GM21390 (cell line): ENCODE measurements at regions not wholly inside any gene's neighbourhood (a gene's known extent, or its start where the extent isn't known, plus 50 kb on each side); places are given as distances from the start of the nearest gene placed in this dataset.

Source experiments
- ATAC-seq: cut with Tn5 transposase; IDR thresholded peaks from one replicate; pipeline ENCODE4 v1.9.1; 2021; ENCODE audit not compliant: unreplicated experiment

DNA sequence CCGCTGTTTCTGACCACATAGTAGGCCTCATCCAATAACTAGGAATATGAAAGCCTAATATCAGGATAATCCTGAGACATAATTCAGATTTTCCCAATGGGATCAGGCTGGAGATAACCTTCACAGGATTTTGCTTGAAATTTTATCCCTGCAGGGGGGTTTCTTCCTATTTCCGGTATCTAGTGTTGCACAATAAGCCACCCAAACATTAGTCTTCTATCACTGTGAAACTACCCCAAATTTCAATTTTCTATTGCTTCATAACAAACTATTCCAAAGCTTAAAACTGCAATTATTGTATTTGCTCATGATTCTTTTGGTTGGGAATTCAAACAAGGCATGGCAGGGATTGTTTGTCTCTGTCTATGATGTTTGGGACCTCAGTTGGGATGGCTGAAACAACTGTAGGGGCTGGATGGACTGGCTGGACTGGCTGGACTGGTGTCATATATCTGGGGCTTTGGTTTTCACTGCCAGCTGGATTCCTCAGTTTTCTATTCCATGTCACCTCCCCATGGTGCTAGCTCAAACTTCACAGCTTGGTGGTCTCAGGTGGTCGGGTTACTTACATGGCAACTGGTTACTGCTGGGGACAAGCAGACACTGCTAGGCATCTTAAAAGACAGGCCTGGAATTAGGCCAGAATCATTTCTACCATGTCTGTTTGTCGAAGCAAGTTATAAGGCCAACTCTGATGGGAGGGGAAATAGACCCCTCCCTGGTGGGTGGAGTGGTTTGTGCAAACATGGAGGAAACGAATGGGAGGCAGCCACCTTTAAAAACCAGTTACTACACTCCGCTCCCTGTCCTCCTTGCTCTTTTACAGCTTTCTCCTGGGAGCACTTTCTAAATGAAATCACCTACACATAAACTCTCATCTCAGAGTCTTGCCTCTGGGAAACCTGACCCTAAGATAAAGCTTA is 88.2 kb upstream of the STT3B start:
- no peak for ATAC-seq

DNA sequence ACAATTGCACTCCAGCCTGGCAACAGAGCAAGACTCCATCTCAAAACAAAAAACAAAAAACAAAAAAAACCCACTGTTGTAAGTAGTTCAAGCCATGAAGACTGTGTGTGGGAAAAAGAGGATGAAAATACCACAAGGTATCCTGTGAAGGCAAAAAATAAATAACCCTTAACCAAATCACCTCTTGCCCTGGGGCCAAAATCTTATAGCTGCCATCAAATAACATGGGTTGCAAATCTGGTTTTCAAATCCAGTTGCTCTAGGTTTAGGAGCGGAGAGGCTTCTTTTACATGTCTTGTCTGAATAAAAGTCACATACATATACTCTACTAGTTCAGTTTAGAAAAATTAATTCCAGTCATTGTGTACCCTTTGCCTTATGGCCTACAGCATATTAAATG is 87.0 kb upstream of the STT3B start:
- ATAC-seq: no peak

DNA sequence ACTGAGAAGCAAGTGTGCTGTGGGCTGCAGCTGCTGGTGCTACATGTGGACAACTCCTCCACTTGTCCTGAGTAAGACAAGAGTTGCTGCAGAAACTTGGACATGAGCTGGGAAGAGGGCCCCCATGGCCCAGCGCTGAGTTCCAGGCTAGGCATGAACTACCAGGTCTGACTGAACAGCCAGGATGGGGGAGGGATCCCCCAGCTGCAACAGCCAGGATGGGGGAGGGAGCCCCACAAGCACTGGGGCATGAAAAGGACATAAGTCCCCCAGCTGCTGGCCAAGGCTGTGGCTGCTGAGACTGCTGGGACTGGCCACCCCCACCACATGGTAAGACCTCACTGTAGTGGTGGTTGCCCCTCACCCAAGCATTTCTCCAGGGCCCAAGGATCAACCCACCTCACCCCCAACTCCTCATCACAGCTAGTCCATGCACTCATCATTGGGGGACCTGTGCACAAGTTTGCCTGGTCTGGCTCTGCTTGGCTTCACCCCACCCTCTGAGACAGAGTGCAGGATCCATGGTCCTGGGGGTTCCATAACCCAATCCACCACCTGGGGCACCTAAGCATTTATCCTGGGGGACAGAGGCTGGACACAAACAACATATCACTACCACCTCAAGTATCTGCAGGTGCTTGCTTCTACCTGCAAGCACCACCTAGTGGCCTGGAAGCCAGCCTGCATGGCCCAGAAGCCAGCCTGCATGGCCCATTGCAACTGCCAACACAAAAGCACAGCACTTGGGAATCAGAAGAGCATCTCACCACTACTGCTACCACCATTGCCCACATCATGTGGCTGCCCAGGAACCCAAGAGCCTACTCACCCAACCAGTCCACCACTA is 84.5 kb upstream of the STT3B start:
- peak; percentile 67 for ATAC-seq

DNA sequence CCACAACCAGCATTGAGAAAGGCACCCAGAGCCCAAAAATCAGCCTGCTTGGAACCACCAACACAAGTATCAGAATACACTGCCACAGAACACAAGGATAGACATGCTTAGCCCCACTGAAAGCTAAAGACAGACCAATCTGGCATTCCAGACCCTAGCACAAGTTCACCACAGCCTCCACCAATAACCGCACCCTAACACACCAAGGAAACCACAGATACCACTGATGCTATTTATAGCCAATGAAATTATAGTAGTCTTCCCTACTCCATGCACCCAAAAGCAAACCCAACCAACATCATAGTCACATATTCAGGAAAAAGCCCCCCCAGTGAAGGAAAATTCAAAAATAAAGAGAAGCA is 83.9 kb upstream of the STT3B start:
- peak; percentile 44 for ATAC-seq

DNA sequence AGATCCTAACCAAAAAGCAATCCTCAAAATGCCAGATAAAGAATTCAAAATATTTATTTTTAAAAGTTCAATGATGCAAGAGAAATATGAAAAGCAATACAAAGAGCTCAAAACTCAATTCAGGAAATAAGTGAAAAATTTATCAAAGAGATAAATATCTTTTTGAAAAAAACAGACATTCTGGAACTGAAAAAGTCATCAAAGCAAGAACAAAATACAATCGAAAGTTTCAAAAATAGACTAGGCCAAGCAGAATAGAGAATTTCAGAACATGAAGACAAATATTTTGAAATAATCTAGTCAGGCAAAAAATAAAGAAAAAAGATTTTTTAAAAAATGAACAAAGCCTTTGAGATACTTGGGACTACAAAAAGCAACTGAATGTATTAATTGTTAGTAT is 83.4 kb upstream of the STT3B start:
- peak; percentile 51 for ATAC-seq

DNA sequence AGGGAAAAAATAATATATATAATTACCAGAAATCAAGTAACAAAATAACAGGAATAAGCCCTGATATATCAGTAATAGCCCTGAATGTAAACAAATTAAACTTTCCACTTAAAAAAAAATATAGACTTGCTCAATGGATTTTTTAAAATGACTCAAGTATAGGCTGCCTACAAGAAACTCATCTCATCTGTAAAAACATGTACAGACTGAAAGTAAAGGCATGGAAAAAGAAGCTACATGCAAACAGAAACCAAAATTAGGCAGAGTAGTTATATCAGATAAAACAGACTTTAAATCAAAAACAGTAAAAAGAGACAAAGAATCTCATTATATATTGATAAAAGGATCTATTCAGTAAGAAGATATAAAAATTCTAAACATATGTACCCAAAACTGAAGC is 82.4 kb upstream of the STT3B start:
- ATAC-seq: no peak

DNA sequence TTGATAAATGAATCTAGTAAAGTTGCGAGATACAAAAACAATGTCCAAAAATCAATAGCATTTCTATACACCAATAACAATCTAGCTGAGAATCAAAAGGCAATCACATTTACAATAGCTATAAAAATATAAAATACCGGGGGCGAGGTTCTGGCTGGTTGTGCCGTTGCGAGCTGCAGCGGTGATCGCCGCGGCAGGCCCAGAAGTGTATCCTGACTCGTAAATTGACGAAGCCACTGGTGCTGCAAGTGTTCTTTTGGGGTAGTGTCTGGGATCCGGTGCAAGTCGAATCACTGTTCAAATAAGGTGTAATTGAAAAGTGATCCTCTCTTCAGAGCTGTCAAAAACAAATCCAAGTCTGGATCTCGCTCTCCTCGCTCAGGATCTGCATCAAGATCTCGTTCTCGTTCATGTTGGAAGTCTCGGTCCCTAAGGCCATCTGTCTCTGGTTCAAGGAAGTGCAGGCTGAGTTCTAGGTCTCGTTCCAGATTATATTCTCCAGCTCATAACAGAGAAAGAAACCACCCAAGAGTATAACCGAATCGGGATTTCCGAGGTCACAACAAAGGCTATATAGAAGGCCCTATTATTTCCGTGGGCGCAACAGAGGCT is 80.1 kb upstream of the STT3B start:
- no peak for ATAC-seq

DNA sequence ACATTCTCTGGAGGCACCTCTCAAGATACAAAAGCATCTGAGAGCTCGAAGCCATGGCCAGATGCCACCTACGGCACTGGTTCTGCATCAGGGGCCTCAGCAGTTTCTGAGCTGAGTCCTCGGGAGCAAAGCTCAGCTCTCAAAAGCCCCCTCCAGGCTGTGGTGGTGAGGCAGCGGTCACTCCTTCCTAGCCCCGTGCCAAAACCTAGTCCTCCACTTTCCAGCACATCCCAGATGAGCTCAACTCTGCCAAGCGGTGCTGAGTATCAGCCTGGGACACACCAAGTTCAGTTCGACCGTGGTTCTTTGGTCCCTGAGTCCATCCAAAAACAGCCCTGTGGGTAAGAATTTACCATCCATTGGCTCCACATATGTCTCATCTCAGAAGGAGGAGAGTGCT is 79.3 kb upstream of the STT3B start:
- no peak for ATAC-seq

DNA sequence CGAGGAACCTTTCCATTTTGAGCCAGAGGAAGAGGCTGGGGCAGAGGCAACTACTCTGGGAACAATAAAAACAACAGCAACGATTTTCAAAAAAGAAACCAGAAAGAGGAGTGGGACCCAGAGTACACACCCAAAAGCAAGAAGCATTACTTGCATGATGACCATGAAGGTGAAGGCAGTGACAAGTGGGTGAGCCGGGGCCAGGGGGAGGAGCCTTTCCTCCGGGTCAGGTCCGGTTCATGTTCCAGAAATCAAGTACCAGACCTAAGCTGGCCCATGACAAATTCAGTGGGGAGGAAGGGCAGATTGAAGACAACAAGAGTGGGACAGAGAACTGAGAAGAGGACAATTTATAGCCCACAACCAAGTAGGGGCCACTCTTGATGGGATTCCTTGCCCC is 77.2 kb upstream of the STT3B start:
- no peak for ATAC-seq

DNA sequence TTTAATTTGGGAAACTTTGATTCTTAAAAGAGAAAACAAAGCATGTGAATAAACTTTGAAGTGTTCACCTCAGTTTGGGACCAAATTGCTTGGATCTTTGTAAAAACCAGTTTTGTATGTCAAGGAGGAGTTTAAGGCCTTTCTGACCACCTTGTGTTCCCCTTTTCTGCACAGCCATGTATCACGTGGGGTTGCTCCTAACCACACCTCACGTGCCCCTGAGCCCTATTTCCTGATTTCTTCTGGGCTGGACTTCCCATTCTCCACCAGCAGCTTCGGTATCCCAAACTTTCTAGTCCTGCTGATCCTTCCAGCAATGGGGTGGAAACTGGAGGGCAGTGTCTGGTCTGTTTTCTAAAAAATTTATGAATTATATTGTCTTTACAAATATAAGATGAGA is 76.4 kb upstream of the STT3B start:
- ATAC-seq: no peak

DNA sequence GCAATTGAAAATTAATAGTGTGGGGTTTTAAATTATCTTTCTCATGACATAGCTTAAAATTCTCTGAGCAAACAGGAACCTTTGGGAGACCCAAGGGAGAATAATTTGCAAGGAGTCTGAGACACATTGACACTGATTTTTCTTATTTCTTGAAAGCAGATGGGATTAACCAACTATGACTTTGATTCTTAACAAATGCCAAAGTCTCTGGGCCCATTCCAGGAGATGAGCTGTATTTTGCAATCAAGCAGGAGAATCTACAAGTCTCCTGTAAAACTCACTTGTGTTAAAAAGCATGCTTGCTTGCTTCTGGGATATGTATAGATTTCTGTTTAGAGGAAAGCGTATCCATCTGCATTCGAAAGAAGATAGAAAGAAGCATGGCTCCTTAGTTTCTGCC is 71.3 kb upstream of the STT3B start:
- no peak for ATAC-seq

DNA sequence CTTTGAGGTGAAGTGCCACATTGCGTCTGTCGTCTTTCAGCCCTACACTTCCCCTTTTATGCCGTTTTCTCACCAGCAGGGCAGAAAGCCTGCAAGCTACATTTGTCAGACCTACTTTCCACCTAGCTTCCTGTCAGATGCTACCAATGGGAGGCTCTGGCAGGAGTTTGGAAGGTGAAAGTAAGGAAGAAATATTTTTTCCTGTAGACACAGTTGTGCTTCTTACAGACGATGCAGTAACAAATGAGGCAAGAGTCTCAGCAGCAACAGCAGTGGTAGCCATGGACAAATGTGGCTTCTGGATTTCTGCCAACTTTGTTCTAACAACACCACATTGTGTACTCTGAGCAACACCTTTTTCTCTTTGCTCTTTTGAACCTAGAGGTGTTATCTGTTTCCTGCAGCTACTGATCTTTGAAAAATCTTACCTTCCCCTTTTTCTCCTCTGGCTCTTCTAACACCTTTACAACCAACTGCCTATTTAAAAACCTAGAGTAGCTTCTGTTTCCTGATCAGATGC is 70.6 kb upstream of the STT3B start:
- peak; percentile 91 for ATAC-seq

DNA sequence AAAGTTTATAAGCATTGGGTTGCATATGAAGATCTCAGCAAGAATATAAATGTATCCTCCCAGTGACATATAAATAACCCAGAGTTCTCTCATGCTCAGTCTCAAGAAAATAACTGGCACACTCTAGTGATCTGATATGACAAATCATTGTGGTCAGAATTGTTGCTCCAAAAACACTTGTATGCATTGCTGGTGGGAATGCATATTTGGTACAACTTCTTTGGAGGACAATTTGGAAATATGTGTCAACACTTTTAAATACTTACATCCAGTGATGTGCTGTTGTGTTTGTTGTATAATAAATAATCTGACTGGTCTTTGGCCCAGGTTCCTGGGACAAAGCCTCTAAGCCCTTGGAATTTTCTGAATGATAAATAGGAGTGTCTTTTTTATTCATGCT is 66.7 kb upstream of the STT3B start:
- ATAC-seq: no peak

DNA sequence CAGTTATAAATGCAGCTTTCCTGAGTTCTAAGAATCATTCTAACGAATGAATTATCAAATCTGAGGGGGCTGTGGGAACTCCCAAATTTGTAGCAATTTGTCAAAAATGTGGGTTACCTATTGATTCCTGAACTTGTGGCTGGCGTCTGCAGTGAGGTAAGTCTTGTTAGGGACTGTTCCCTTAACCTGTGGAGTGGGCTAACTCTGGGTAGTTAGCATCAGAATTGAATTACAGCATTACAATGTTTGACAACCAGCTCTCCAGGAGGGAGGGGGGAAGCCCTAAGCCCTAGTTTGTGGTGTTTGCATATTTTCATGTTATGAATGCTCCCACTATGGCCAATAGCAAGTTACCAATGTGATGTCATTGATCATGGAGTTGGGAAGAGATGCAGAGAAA is 65.9 kb upstream of the STT3B start:
- ATAC-seq: no peak

DNA sequence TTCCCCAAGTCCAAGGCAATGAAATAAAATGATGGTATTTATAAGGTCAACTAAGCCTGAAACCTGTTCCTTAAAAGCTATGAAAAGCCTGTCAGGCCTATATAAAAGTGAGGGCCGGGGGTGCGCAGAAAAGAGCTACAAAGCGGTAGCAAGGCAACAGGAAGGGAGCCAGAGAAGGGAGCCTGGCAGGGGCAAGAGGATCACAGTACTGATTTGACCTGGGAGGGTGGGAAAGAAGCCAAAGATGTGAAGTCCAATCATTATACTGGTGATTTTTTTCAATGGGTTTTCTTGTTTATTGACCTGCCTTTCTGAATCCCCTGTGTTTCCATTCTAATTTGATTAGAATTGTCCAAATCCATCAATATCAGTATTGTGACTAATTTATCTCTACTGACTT is 64.3 kb upstream of the STT3B start:
- no peak for ATAC-seq

DNA sequence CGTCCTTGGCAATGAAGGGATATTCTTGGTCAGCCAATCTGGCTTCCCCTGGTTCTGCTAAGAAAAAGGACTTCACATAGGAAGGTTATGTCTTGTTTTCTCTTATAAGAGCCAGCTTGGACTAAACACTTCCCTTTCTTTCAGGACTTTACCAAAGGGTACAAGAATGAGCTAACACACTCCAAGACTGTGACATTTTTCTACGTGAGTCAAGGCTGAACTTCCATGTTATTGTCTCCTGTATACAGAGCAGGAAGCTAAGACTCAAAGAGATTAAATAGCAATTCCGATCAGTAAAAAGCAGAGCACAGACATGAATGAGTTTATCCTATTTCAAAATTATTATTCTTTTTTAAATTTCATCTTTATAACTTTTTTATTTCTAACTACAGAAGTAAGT is 63.3 kb upstream of the STT3B start:
- no peak for ATAC-seq

DNA sequence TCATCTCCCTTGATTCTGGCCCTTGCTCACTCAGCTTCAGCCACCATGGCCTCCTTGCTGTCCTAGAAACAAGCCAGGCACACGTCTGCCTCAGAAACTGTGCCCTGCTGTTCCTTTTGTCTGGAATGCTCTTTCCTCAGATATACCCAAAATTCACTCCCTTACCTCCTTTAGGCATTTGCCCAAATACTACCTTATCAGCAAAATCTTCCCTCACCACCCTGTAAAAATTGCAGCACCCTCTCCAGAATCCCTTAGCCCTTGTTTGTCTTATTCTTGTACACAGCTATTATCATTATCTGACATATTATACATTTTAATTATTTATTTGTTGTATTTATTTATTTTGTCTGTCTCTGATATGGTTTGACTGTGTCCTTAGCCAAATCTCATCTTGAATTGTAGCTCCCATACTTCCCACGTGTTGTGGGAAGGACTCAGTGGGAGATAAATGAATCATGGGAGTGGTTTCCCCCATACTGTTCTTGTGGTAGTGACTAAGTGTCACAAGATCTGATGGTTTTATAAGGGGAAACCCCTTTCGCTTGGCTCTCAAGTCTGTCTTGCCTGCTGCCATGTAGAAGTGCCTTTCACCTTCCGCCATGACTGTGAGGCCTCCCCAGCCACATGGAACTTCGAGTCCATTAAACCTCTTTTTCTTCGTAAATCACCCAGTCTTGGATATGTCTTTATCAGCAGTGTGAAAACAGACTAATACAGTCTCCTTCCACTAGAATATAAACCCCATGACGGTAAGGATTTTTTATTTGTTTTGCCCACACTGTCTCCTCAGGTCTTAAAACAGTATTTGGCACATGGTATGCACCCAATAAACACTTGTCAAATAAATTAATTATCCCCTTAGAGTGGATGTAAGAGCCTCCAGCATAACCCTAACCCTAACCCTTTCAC is 60.0 kb upstream of the STT3B start:
- no peak for ATAC-seq

DNA sequence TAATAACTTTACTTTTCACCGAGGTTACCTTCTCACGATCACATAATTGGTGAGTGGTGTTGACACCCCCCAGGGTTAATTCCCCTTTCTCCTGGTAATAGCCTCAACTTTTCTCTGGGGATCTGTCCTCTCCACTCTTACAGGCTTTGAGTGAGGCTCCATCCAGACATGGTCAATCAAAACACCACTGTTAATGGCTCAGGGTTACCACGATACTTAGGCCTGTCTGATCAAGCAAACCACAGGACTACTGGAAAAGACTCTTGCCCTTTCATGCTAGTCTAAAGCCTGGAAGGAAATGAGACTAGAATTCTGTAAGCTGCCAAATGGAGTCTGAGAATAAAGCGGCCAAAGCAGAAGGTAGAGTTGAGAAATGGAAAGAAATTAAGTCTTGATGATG is 56.5 kb upstream of the STT3B start:
- ATAC-seq: no peak

DNA sequence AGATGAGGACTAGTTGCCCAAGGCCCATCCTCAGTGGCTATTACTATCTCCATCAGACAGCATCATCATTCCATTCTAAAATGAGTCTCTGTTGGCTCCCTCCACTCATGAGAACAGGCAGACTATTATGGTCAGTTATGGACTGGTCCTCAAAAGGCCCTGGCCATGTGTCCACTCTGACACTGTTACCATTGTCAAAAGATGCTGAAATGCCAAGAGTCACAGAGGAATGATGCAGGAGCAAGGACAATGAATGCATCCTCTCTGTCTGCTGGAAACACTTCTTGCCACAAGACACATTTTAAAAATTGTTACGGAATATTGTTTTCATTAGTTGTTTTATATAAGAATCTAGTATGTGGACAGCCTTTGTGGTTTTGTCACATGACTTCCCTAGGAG is 53.3 kb upstream of the STT3B start:
- ATAC-seq: no peak

DNA sequence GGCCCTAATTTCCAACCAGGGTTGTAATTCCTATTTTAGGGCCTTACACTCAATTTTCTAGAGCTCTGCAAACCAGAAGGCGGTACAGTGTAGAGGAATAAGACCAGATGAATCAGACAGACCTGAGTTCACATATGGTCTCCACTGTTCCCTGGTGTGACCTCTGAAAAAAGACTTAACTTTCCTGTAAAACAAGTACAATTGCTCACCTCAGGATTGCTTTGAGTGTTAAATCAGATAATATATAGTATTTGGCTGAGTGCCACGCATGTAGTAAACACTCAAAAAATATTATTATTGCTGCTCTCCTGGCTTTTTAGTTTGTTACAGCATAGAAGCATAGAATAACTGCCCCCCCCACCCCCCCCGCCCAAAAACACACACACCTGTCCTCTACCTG is 51.0 kb upstream of the STT3B start:
- ATAC-seq: no peak
